HG03432 (cell line): ENCODE measurements at regions not wholly inside any gene's neighbourhood (a gene's known extent, or its start where the extent isn't known, plus 50 kb on each side); places are given as distances from the start of the nearest gene placed in this dataset.

Source experiments
- ATAC-seq: cut with Tn5 transposase; IDR thresholded peaks from one replicate; pipeline ENCODE4 v1.9.1; 2021; ENCODE audit warnings: mild to moderate bottlenecking, moderate library complexity; ENCODE audit not compliant: unreplicated experiment

GRCh38 chr20:4370851-4371250 lies 121.8 kb upstream of the ADRA1D start:
- ATAC-seq = no peak

GRCh38 chr20:4369798-4370124 lies 120.7 kb upstream of the ADRA1D start:
- no peak for ATAC-seq

GRCh38 chr20:4369119-4369797 lies 120.2 kb upstream of the ADRA1D start:
- no peak for ATAC-seq

- no peak for ATAC-seq
Measured at GRCh38 chr20:4366076-4366475, 117.0 kb upstream of the ADRA1D start.

- ATAC-seq = no peak
Measured at GRCh38 chr20:4358552-4358951, 109.5 kb upstream of the ADRA1D start.

GRCh38 chr20:4352348-4352747 lies 103.3 kb upstream of the ADRA1D start:
- no peak for ATAC-seq

- ATAC-seq = no peak
Measured at GRCh38 chr20:4350096-4350495, 101.0 kb upstream of the ADRA1D start.

- ATAC-seq = no peak
Measured at GRCh38 chr20:4344670-4345069, 95.6 kb upstream of the ADRA1D start.

GRCh38 chr20:4342609-4343008 lies 93.5 kb upstream of the ADRA1D start:
- no peak for ATAC-seq

- ATAC-seq = no peak
Measured at GRCh38 chr20:4341804-4342485, 92.9 kb upstream of the ADRA1D start.

- no peak for ATAC-seq
Measured at GRCh38 chr20:4335722-4336121, 86.6 kb upstream of the ADRA1D start.

GRCh38 chr20:4332121-4332860 lies 83.2 kb upstream of the ADRA1D start:
- no peak for ATAC-seq

GRCh38 chr20:4330011-4330410 lies 80.9 kb upstream of the ADRA1D start:
- no peak for ATAC-seq

GRCh38 chr20:4329232-4329631 lies 80.1 kb upstream of the ADRA1D start:
- ATAC-seq = no peak

GRCh38 chr20:4328541-4328940 lies 79.5 kb upstream of the ADRA1D start:
- ATAC-seq = no peak

- no peak for ATAC-seq
Measured at GRCh38 chr20:4327956-4328355, 78.9 kb upstream of the ADRA1D start.

- ATAC-seq = no peak
Measured at GRCh38 chr20:4326195-4327065, 77.3 kb upstream of the ADRA1D start.

- no peak for ATAC-seq
Measured at GRCh38 chr20:4325548-4326187, 76.6 kb upstream of the ADRA1D start.

- ATAC-seq = no peak
Measured at GRCh38 chr20:4324611-4325243, 75.6 kb upstream of the ADRA1D start.

GRCh38 chr20:4322499-4322898 lies 73.4 kb upstream of the ADRA1D start:
- no peak for ATAC-seq
